Mesenchymal stem cell (in vitro differentiated cells and primary cell): ENCODE measurements at regions not wholly inside any gene's neighbourhood (a gene's known extent, or its start where the extent isn't known, plus 50 kb on each side); places are given as distances from the start of the nearest gene placed in this dataset.

Experiments
- DNase-seq: peaks from one replicate; pipeline ENCODE4 v3.0.0-alpha.2; 2013
- H2AFZ ChIP-seq: one replicate; pipeline ENCODE4 v1.6.1; 2013; ENCODE audit warnings: low read depth, mild to moderate bottlenecking, control low read depth, inconsistent platforms, low read length, moderate library complexity
- H2AK5ac ChIP-seq: 2 replicates; pipeline ENCODE4 v1.6.1; 2013; ENCODE audit warnings: low read length, moderate library complexity, mild to moderate bottlenecking, inconsistent platforms; ENCODE audit not compliant: severe bottlenecking
- H2BK120ac ChIP-seq: one replicate; pipeline ENCODE4 v1.6.1; 2013; ENCODE audit warnings: low read depth, mild to moderate bottlenecking, inconsistent platforms, low read length, moderate library complexity
- H2BK12ac ChIP-seq, 2 experiments: one replicate each; pipeline ENCODE4 v1.6.1; 2013; ENCODE audit warnings: inconsistent platforms in 2 of 2, low read length in 2 of 2, mild to moderate bottlenecking in 2 of 2, moderate library complexity in 2 of 2, control low read depth in 1 of 2
- H2BK15ac ChIP-seq: one replicate; pipeline ENCODE4 v1.6.1; 2013; ENCODE audit warnings: mild to moderate bottlenecking, low read depth, inconsistent platforms; ENCODE audit not compliant: poor library complexity, severe bottlenecking
- H2BK5ac ChIP-seq: 2 replicates; pipeline ENCODE4 v1.6.1; 2013; ENCODE audit warnings: low read depth, mild to moderate bottlenecking, low read length, control low read depth, inconsistent platforms; ENCODE audit not compliant: poor library complexity, severe bottlenecking
- H3K14ac ChIP-seq, 2 experiments: one replicate each; pipeline ENCODE4 v1.6.1; 2013; ENCODE audit warnings: inconsistent platforms in 2 of 2, low read length in 2 of 2, control low read depth in 1 of 2, mild to moderate bottlenecking in 1 of 2, moderate library complexity in 1 of 2
- H3K18ac ChIP-seq, 2 experiments: one replicate each; pipeline ENCODE4 v1.6.1; 2013; ENCODE audit warnings: inconsistent platforms in 2 of 2, low read length in 2 of 2, control low read depth in 1 of 2, low read depth in 1 of 2, mild to moderate bottlenecking in 1 of 2
- H3K23ac ChIP-seq, 2 experiments: one replicate each; pipeline ENCODE4 v1.6.1; 2013; ENCODE audit warnings: inconsistent platforms in 2 of 2, low read length in 2 of 2, mild to moderate bottlenecking in 2 of 2, moderate library complexity in 2 of 2, control low read depth in 1 of 2
- H3K27ac ChIP-seq: 2 replicates; pipeline ENCODE4 v1.5.1; 2013; ENCODE audit warnings: mild to moderate bottlenecking, moderate library complexity, low read length, control low read depth, inconsistent platforms; ENCODE audit not compliant: poor library complexity, severe bottlenecking
- H3K27me3 ChIP-seq, 2 experiments: 2 replicates each; pipeline versions ENCODE4 v1.6.1 to v1.7.0; 2013; ENCODE audit warnings: low read length in 2 of 2, mild to moderate bottlenecking in 2 of 2, moderate library complexity in 2 of 2, control low read depth in 1 of 2, inconsistent platforms in 1 of 2; ENCODE audit not compliant: control insufficient read depth in 1 of 2, insufficient read depth in 1 of 2
- H3K36me3 ChIP-seq, 2 experiments: 2 replicates each; pipeline versions ENCODE4 v1.6.1 to v1.7.0; 2013; ENCODE audit warnings: low read length in 2 of 2, control low read depth in 1 of 2, inconsistent platforms in 1 of 2, low read depth in 1 of 2, mild to moderate bottlenecking in 1 of 2; ENCODE audit not compliant: insufficient read depth in 2 of 2, control insufficient read depth in 1 of 2
- H3K4ac ChIP-seq, 2 experiments: one replicate each; pipeline ENCODE4 v1.6.1; 2013; ENCODE audit warnings: inconsistent platforms in 2 of 2, low read length in 2 of 2, mild to moderate bottlenecking in 2 of 2, moderate library complexity in 2 of 2, control low read depth in 1 of 2, low read depth in 1 of 2
- H3K4me1 ChIP-seq: 2 replicates; pipeline ENCODE4 v1.6.1; 2013; ENCODE audit warnings: low read depth, low read length, control low read depth; ENCODE audit not compliant: control insufficient read depth, insufficient read depth
- H3K4me2 ChIP-seq: 2 replicates; pipeline ENCODE4 v1.6.1; 2013; ENCODE audit warnings: low read length, mild to moderate bottlenecking, inconsistent platforms; ENCODE audit not compliant: poor library complexity, severe bottlenecking
- H3K4me3 ChIP-seq, 2 experiments: 2 replicates each; pipeline versions ENCODE4 v1.5.1 to v1.7.0; 2013; ENCODE audit warnings: low read length in 2 of 2, mild to moderate bottlenecking in 2 of 2, control low read depth in 1 of 2, low read depth in 1 of 2; ENCODE audit not compliant: insufficient read depth in 1 of 2
- H3K79me1 ChIP-seq: replicated peaks from 2 replicates; pipeline ENCODE4 v1.6.1; 2013; ENCODE audit warnings: mild to moderate bottlenecking, control low read depth, low read length, inconsistent platforms; ENCODE audit not compliant: poor library complexity, severe bottlenecking
- H3K9ac ChIP-seq: 2 replicates; pipeline ENCODE4 v1.7.0; 2013; ENCODE audit warnings: mild to moderate bottlenecking, low read length, moderate library complexity
- H3K9me3 ChIP-seq: 2 replicates; pipeline ENCODE4 v1.7.0; 2013; ENCODE audit warnings: mild to moderate bottlenecking, low read length; ENCODE audit not compliant: control insufficient read depth
- H4K8ac ChIP-seq: one replicate; pipeline ENCODE4 v1.6.1; 2013; ENCODE audit warnings: inconsistent platforms, mild to moderate bottlenecking, low read length, moderate library complexity
- H4K91ac ChIP-seq: one replicate; pipeline ENCODE4 v1.6.1; 2013; ENCODE audit warnings: mild to moderate bottlenecking, low read length, inconsistent platforms
- WGBS: methylation state at CpG from one replicate; pipeline ENCODE4 v1.1.7; 2013; ENCODE audit warnings: mixed read lengths; 5-methylcytosine and 5-hydroxymethylcytosine counted together

- H3K4me2 ChIP-seq, result no peak overlapping the region
- no peaks in the 10 kb centered on the region for H3K27me3 ChIP-seq
- 97% methylated on average over 2 of the region's 2 CpGs for WGBS
- H3K79me1 ChIP-seq, result no peaks in the 10 kb centered on the region
- no peak overlapping the region for H3K27ac ChIP-seq
- H3K23ac ChIP-seq, result no peak overlapping the region
- no peak overlapping the region for H3K9ac ChIP-seq
- no peaks in the 10 kb centered on the region for H3K36me3 ChIP-seq
- no peak overlapping the region for H3K4me3 ChIP-seq
- DNase-seq, result no peak
- H2BK15ac ChIP-seq, result no peak overlapping the region
- no peak overlapping the region for H2BK5ac ChIP-seq
- H4K8ac ChIP-seq, result no peak overlapping the region
- no peak overlapping the region for H4K91ac ChIP-seq
- H3K9me3 ChIP-seq, result no peaks in the 10 kb centered on the region
- no peak overlapping the region for H3K14ac ChIP-seq
- H3K4ac ChIP-seq, result no peak overlapping the region
- H2BK12ac ChIP-seq, result no peak overlapping the region
- H2AFZ ChIP-seq, result no peak overlapping the region
- H2AK5ac ChIP-seq, result no peak overlapping the region
- peak overlapping the region in 1 of 2 experiments; percentile 12 for H3K18ac ChIP-seq
- H2BK120ac ChIP-seq, result peak overlapping the region; percentile 34
- peaks cover 3% of the 10 kb centered on the region for H3K4me1 ChIP-seq
Measured at GRCh38 chr5:54733101-54733500, 215.5 kb downstream of the SNX18 start.

- no peak for DNase-seq
- Histone ChIP-seq H3K79me1 (no peaks in the 10 kb centered on the region), H2BK5ac (no peak overlapping the region), H3K9me3 (no peaks in the 10 kb centered on the region), H2BK12ac (no peak overlapping the region), H3K27ac (no peak overlapping the region), H4K91ac (no peak overlapping the region), H2BK120ac (no peak overlapping the region), H3K36me3 (no peaks in the 10 kb centered on the region), H2AK5ac (no peak overlapping the region), H2AFZ (no peak overlapping the region), H3K27me3 (no peaks in the 10 kb centered on the region), H3K4me1 (no peaks in the 10 kb centered on the region), H3K14ac (no peak overlapping the region), H3K4me2 (no peak overlapping the region), H2BK15ac (no peak overlapping the region), H3K23ac (no peak overlapping the region), H3K9ac (no peak overlapping the region), H3K4ac (no peak overlapping the region), H4K8ac (no peak overlapping the region), H3K18ac (no peak overlapping the region), H3K4me3 (no peak overlapping the region)
- WGBS, result no CpG with 5 or more reads among the region's 1 CpG
Measured at GRCh38 chr5:54732108-54732507, 214.5 kb downstream of the SNX18 start.

GRCh38 chr5:54728588-54728915 lies 211.0 kb downstream of the SNX18 start:
- Histone ChIP-seq H3K4me1 (peaks cover 5% of the 10 kb centered on the region), H3K79me1 (no peaks in the 10 kb centered on the region), H3K4me3 (no peak overlapping the region), H2BK12ac (no peak overlapping the region), H2BK15ac (no peak overlapping the region), H3K9me3 (no peaks in the 10 kb centered on the region), H3K27ac (no peak overlapping the region), H2AK5ac (no peak overlapping the region), H3K14ac (no peak overlapping the region), H3K18ac (no peak overlapping the region), H3K4ac (no peak overlapping the region), H3K23ac (no peak overlapping the region), H3K4me2 (no peak overlapping the region), H4K8ac (no peak overlapping the region), H3K27me3 (no peaks in the 10 kb centered on the region), H2BK5ac (no peak overlapping the region), H3K36me3 (no peaks in the 10 kb centered on the region), H2AFZ (no peak overlapping the region), H2BK120ac (no peak overlapping the region), H3K9ac (no peak overlapping the region), H4K91ac (no peak overlapping the region)
- 100% methylated on average over 1 of the region's 1 CpG for WGBS
- no peak for DNase-seq

GRCh38 chr5:54727874-54728587 lies 210.5 kb downstream of the SNX18 start:
- peaks cover 5% of the 10 kb centered on the region for H3K4me1 ChIP-seq
- no peak overlapping the region for H3K23ac ChIP-seq
- WGBS, result 70% methylated on average over 2 of the region's 2 CpGs

More at GRCh38 chr5:54727874-54728587, 210.5 kb downstream of the SNX18 start:
- no peak overlapping the region for H3K4ac ChIP-seq
- no peaks in the 10 kb centered on the region for H3K79me1 ChIP-seq
- no peak overlapping the region for H2BK15ac ChIP-seq
- no peak overlapping the region for H4K8ac ChIP-seq
- H2BK5ac ChIP-seq, result no peak overlapping the region
- no peak overlapping the region for H2BK12ac ChIP-seq
- no peak overlapping the region for H3K18ac ChIP-seq
- H4K91ac ChIP-seq, result no peak overlapping the region
- no peaks in the 10 kb centered on the region for H3K9me3 ChIP-seq
- no peak overlapping the region for H2AK5ac ChIP-seq
- no peak for DNase-seq
- no peak overlapping the region for H3K9ac ChIP-seq
- H3K14ac ChIP-seq, result no peak overlapping the region
- H3K27me3 ChIP-seq, result no peaks in the 10 kb centered on the region
- no peak overlapping the region for H3K4me2 ChIP-seq
- no peak overlapping the region for H2BK120ac ChIP-seq
- no peaks in the 10 kb centered on the region for H3K36me3 ChIP-seq
- no peak overlapping the region for H3K4me3 ChIP-seq
- no peak overlapping the region for H3K27ac ChIP-seq
- no peak overlapping the region for H2AFZ ChIP-seq
